Progenitor cell of endocrine pancreas (in vitro differentiated cells): ENCODE measurements at regions not wholly inside any gene's neighbourhood (a gene's known extent, or its start where the extent isn't known, plus 50 kb on each side); places are given as distances from the start of the nearest gene placed in this dataset.

ENCODE experiments used
- DNase-seq: peaks from one replicate; pipeline ENCODE4 v3.0.0; 2021; ENCODE audit warnings: low spot score; ENCODE audit not compliant: unreplicated experiment
- H3K27ac Mint-ChIP-seq: 2 replicates; pipeline ENCODE4 v1.8.0; 2021; ENCODE audit warnings: mild to moderate bottlenecking, moderate library complexity, mixed read lengths
- H3K27me3 Mint-ChIP-seq: 2 replicates; pipeline ENCODE4 v1.8.0; 2021; ENCODE audit warnings: mixed read lengths
- H3K36me3 Mint-ChIP-seq: 2 replicates; pipeline ENCODE4 v1.8.0; 2022; ENCODE audit warnings: mixed read lengths; ENCODE audit not compliant: insufficient read depth
- H3K4me1 Mint-ChIP-seq: 2 replicates; pipeline ENCODE4 v1.8.0; 2021; ENCODE audit warnings: low read depth, mixed read lengths
- H3K4me3 Mint-ChIP-seq: 2 replicates; pipeline ENCODE4 v1.8.0; 2021; ENCODE audit warnings: low read depth, mild to moderate bottlenecking, moderate library complexity, mixed read lengths
- H3K9me3 Mint-ChIP-seq: 2 replicates; pipeline ENCODE4 v1.8.0; 2021; ENCODE audit warnings: low read depth, mixed read lengths
- TF ChIP-seq, protein P1 (sequence below): fragments of 200-600 bp; sonication (generic); IDR thresholded peaks from one replicate; pipeline ENCODE4 v1.5.0; 2021; ENCODE audit warnings: antibody characterized with exemption, mild to moderate bottlenecking; ENCODE audit not compliant: unreplicated experiment

DNA sequence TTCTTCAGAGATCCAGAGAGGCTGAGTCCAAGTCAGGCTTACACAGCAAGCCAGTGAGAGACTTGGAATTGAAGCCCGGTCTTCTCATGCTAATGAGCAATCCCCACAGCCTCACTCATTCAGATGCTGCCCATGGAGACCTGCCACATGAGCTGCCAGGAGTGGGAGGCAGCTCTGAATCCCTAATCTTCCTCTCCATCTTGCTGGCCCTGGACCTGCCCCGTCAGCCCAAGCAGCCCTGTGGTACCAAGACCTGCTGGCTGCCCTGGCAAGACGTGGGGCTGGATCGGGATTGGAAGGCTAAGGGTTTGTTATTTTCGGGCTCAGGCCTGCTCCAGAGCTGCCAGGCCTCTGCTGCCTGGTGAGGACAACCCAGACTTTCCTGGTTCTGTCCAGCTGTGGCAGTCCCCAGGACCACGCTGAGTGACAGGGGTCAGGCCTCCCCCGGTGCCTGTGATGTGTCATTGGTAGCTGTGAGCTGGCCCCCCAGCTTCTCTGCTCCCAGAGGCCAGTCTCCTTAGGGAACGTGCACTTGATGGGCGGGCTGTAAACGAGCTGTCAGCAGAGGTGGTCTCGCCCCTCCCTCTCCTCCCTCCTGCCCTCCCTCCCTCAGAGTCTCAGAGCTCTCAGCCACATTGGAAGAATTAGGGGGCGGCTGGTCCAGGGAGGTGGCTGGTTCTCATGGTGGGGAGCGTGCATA is 135.0 kb downstream of the FOXD2 start:
- Mint-ChIP-seq H3K36me3 (no peaks in the 10 kb centered on the region), H3K4me1 (peaks cover 9% of the 10 kb centered on the region), H3K9me3 (no peaks in the 10 kb centered on the region), H3K4me3 (no peak overlapping the region), H3K27me3 (peaks cover 62% of the 10 kb centered on the region), H3K27ac (no peak overlapping the region)
- DNase-seq = no peak
- TF ChIP-seq, protein P1, sequence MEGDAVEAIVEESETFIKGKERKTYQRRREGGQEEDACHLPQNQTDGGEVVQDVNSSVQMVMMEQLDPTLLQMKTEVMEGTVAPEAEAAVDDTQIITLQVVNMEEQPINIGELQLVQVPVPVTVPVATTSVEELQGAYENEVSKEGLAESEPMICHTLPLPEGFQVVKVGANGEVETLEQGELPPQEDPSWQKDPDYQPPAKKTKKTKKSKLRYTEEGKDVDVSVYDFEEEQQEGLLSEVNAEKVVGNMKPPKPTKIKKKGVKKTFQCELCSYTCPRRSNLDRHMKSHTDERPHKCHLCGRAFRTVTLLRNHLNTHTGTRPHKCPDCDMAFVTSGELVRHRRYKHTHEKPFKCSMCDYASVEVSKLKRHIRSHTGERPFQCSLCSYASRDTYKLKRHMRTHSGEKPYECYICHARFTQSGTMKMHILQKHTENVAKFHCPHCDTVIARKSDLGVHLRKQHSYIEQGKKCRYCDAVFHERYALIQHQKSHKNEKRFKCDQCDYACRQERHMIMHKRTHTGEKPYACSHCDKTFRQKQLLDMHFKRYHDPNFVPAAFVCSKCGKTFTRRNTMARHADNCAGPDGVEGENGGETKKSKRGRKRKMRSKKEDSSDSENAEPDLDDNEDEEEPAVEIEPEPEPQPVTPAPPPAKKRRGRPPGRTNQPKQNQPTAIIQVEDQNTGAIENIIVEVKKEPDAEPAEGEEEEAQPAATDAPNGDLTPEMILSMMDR = no peak

DNA sequence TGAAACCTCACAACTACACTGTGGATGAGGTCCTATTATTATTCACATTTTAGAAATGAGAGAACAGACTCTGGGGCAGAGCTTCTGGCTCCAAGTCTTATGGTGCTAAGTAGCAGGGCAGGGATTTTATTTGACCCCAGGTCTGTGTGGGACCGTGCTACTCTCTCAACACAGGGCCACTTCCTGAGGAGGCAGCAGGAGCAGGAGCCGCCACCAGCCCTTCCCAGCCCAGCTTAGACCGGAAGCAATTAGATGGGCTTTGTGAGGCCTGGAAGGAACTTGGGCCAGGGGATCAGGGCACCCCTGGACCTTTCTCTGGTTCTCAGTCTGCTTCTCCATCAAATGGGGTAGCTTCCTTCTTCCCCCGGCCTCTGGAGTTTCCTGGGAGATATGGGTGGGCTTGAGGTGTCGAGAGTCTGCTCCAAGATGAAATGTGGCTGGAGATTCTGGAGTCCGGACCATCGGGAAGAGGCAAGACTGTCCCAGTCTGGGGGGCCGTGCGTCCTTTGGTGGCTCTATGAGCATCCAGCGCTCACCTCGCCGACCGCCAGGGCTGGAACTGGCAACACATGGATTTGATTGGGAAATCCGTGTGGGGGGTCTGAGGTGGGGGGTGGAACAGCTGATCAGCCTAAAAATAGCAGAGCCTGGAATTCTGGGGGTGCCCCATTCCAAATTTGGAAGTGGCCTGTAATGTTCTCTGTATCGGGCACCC is 136.8 kb downstream of the FOXD2 start:
- Mint-ChIP-seq H3K4me3 (no peak overlapping the region), H3K27ac (no peak overlapping the region), H3K9me3 (no peaks in the 10 kb centered on the region), H3K27me3 (peaks cover 53% of the 10 kb centered on the region), H3K36me3 (no peaks in the 10 kb centered on the region), H3K4me1 (peaks cover 19% of the 10 kb centered on the region)
- DNase-seq = no peak
- TF ChIP-seq, protein P1 = no peak

DNA sequence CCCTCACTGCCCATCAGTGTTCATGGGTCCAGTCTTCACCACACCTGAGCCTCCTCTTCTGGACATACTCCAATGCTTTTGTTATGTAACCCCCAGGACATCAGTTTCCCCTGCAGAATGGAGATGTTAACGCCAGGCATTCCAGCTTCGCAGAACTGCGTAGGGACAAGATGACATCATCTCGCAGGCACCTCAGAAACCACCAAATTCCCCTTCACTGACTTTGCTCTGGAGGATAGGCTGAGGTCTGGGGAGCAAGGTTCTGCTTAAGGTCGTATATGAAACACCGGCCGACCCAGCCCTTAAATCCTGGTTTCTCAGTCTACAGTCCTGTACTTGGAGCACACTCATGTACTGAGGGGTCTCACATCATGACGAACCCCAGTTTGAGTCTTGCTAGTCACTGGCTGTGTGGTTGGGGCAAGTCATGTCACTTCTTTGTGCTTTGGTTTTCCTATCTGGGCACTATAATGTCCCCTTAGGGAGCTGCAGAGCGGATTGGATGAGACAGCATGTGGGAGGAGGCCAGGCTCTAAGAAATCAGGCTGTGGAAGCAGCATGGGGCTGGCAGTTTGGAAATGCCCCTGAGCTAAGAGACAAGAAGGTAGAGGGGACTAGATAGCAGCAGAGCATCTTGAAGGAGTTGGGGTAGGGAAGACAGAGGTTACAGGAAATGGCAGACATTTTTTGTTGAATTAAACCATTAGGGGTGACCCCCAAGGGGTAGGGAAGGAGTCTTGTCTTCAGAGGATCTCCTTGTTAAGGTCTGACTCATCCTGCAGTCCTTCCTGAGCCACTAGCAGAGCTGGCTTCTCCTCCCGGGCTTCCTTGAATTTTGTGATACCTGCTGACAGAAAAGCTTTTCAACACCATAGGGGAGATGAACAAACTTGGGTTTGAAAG is 138.3 kb downstream of the FOXD2 start:
- Mint-ChIP-seq H3K4me1 (peaks cover 14% of the 10 kb centered on the region), H3K36me3 (no peaks in the 10 kb centered on the region), H3K4me3 (no peak overlapping the region), H3K27ac (no peak overlapping the region), H3K27me3 (peaks cover 49% of the 10 kb centered on the region), H3K9me3 (no peaks in the 10 kb centered on the region)
- TF ChIP-seq, protein P1 = no peak
- DNase-seq = no peak

DNA sequence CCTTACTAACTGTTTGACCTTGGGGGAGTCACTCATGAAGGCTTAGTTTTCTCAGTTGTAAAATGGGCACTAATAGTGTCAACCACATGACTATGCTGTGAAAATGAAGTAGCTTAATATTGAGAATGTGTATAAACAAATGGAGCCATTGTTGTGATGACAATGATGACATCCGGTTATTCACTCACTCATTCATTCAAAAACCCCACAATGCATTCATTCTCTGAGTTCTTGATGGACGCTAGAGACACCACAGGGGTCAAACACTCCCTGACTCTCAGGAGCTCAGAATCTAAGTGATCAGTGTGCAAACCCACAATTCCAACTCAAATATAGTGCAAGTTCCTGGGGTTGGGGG is 138.9 kb downstream of the FOXD2 start:
- no peak overlapping the region for H3K27ac Mint-ChIP-seq
- no peak for DNase-seq
- no peaks in the 10 kb centered on the region for H3K9me3 Mint-ChIP-seq
- no peak overlapping the region for H3K4me3 Mint-ChIP-seq
- peaks cover 49% of the 10 kb centered on the region for H3K27me3 Mint-ChIP-seq
- H3K36me3 Mint-ChIP-seq = no peaks in the 10 kb centered on the region
- TF ChIP-seq, protein P1 = no peak
- peaks cover 14% of the 10 kb centered on the region for H3K4me1 Mint-ChIP-seq
